GM19467 (cell line): ENCODE measurements at regions not wholly inside any gene's neighbourhood (a gene's known extent, or its start where the extent isn't known, plus 50 kb on each side); places are given as distances from the start of the nearest gene placed in this dataset.

Source experiments
- ATAC-seq: cut with Tn5 transposase; IDR thresholded peaks from one replicate; pipeline ENCODE4 v1.9.1; 2021; ENCODE audit warnings: mild to moderate bottlenecking, moderate library complexity; ENCODE audit not compliant: unreplicated experiment

DNA sequence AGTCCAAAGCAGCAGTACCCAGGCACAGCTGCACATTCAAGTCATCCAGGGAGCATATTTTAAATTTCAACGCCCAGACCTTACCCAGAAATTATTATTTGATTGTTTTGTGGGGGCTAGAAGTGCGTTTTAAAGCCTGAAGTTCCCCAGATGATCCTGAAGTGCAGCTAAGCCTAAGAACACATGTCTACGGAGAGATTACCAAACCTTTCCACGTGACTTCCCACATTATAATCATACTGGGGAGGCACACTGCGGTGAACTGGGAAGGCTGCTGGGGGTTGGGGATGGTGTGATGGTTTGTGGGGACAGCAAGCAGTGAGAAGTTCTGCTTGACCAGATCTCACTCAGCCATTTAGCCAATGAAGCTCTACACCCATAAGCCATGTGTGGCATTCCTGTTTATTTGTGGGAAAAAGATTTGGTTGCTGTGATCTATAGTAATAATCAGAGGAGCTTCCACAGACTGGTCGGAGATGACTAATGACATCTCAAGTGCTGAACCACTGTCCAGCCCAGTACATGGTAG is 93.4 kb upstream of the CDH6 start:
- ATAC-seq, result no peak

DNA sequence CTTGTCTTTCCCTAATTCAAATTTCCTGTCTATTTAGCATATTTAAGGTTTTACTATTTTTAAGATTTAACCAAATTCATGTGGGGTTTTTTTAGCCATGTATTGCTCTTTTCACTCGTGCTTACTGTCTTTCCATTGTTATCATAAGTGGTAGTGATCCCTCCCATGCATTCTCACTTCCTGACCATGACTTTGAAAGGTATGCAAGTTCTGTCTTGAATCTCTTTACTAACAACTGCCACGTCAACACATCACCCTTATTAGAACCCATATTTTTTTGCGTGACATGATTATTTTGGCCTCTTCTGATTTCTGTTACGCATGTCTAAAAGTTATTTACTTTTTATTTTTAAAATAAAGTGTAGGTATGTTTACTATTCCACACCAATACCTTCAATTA is 94.7 kb upstream of the CDH6 start:
- no peak for ATAC-seq

DNA sequence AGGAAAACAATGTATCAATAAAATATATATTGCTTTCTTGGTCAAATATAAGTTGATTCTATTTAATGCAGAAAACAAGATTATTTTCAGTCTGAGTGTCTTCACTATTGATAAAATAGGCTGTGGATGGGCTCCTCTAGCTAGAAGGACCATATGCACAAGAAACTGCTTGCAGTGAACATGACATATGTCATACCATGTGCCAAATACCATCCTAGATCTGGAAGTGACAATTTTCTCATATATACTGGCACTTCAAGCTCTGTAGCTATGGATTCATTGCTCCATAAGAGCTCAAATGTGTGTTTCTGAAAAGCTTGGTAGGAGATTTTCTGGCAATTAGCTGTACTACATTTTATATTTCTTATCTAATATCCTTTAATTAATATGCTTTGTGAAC is 95.6 kb upstream of the CDH6 start:
- ATAC-seq, result no peak

DNA sequence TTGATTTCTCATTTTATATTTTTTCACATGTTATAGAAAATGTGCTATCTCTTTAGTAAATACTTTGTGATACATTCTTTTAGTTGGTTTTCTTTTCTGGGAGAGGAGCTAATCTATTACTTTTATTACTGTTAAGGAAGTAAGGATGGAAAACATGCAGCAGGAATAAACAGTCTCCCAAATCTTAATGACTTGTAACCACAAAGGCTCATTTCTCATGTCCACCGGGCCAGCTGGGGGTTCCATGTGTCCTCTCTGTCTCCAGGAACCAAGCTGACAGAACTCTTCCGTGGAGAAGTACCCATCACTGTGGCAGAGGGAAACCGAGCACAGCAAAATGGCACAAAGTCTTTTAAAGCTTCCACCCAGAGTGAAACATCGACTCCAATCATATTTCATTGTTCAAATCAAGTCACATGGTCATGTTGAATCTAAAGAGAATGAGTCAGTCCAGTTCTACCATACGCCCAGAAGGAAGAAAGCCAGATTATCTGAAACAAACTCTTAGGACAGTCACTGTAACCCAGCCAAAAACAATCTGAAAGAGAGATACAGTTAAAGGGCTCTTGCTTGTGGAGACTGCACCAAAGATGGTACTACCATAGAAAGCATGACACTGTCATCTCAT is 97.1 kb upstream of the CDH6 start:
- ATAC-seq, result no peak

DNA sequence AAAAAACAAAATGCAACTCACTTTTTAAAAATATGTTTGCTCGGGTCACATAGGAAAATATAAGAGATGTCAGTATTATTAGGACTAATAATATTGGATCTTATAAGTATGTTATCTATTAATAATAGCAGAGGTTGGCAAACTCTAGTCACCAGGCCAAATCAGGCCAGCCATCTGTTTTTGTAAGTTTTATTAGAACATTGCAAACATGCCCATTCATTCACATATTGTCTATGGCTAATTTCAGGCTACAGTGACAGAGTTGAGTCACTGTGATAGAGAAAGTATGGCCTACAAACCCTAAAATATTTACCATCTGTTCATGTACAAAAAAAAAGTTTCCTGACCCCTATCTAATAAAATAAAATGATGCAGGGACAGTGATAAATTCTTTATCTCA is 97.7 kb upstream of the CDH6 start:
- ATAC-seq, result no peak

DNA sequence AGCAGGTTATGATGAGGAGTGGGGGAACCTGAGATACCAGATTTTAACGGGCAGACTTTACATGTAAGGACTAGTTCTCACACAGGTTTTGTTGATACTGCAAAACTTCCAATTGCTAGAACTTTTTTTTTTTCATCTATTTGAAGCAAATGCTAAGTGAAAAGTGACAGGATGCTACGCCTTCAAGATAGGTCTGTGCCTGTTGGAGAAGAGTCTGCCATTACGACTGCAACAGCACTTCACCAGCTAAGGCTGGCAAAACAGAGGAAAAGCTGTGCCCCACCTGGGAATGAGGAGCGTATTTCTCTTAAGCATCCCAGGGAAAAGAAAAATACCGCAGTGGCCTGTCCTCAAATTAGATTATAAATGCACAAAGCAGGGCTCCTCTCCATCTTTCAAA is 102.0 kb upstream of the CDH6 start:
- no peak for ATAC-seq

DNA sequence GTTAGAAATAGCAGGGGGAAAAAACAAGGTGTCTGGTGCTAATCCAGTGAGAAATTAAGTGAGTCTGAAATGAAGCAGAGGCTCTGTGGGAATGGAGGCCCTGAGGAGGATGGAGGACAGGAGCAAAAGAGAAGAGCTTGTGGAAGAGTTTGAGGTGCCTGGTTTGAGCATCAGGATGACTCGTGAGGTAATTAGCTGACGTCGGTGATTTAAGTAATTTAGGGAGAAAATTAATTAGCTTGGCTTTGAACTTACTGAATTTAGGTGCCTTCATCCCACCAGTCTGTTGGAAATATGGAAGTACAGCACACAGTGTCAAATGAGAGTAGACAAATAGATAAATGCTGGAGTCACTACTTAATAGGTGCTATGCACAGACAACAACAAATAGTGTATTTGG is 103.0 kb upstream of the CDH6 start:
- no peak for ATAC-seq

DNA sequence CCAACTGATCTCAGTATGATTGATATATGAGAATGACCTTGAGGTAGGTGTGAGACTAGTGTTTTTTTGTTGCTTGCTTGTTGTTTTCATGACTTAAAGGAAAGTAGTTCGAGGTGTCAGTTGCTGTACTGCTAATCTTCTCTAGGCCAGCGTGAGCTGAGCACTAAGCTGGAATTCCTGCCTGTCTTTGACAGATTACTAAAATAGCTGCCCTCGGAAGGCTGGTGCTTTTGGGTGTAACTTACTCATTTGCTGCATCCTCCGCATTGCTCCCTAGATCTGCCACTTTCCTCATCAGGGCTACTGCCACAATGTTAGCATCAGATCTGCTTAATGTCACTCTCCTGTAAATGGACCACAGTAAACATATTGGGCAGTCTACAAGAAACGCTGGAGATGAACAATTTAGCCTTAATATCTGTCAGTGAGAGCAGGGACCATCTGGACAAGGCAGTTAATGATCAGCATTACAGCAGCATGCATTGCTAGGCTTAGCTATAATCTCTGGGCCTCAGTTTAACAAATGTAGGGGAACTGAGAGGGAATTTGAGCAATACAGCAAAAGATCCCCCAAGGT is 106.6 kb upstream of the CDH6 start:
- ATAC-seq, result no peak

DNA sequence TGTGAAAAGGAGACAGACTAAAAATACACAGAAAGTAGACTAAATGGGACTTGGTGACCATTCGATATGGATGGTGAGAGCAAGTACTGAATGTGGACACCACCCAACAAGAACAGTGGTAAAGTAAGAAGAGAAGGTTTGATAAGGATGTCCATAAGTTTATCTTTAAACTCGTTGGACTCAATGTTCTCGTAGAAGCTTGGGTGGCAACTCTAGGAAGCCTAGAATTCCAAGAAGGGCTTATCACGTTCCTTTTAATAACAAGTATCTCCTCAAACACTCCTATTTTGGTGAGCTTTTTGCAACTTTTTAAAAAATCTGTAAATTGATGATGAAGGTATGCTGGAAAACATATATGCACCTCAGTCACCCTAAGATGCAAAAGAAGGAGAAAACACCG is 108.6 kb upstream of the CDH6 start:
- no peak for ATAC-seq

DNA sequence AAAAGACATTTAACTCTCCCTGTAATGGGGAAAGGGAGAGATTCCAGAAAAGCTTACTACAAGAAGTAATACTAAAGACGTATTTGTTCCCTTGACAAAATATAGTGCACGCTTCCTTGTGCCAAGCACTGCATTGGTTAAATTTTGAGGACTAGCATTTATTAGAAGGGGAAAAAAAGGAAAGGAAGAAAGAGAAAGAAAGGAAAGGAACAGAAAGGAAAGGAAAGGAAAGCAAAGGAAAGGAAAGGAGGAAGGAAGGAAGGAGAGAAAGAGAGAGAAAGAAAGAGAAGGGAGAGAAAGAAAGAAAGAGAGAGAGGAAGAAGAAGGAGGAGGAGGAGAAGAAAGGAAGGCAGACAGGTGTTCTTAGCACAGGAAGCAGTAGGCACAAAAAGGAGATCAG is 110.1 kb upstream of the CDH6 start:
- ATAC-seq, result no peak

DNA sequence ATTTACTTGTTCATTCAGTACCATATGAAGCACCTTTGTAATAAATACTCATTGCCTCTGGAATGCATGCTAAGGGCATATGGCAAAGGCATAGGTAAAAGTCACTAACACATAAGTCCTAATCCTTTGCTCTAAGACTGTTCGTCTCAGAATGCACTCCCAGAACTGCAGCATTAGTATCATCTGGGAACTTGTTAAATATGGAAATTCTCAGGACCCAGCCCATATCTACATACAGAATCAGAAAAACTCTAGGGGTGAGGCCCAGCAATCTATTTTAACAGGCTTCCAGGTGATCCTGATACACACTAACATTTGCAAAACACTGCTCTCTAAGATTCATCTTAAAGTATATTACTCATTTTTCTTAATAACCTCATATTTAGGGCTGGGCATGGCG is 113.8 kb upstream of the CDH6 start:
- ATAC-seq, result no peak

DNA sequence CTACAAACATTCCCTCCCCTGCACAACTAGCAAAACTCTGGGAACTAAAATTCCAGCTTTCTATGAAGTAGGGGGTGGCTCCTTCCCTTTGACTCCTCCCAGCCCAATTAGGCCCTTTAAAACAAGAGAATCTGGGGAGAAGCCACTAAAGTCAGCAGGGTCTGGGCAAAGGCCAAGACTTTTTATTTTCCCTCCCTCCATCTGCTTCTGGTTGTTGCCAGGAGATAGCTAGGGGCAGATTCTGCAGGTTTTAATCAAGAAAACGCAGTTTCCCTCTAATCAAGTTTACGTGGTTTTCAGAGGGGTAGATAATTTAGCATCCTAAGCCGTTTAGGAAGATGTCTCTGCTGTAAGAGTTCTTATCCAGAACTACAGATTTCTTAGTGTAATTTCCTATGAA is 114.5 kb upstream of the CDH6 start:
- ATAC-seq, result no peak

DNA sequence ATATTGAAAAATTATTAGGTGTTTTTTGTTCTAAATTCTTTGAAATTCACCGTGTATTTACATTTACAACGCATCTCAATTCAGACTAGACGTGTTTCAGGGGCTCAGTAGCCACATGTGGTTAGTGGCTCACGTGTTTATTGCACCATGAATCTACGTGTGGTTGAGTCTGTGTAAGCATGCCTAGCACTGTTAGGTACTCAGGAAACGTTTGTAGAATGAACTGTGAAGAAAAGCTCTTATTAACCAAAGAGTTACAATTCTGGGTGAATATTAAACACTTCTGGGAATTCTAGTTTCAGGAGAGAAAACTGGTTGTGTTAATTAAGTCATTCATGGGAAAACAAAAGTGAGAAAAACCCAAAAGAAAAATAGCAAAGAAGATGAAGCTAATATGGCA is 117.5 kb upstream of the CDH6 start:
- ATAC-seq, result no peak

DNA sequence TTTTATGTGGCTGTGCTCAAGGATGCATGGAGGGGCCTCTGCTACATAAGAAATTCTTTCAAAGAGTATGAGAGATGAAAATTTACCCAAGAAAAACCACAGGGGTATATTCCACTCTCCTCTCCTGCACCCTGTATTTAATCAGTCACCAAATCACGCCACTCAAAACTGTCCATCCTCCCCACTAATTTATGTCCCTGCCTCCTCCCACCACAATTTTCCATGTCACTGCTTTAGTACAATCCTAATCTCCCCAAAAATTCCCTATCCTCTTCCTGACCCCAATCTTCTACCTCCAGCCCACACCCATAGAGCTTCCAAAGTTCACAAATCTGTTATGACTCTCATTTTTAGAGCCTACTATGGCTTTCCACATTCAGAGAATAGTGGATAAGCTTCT is 125.2 kb upstream of the CDH6 start:
- no peak for ATAC-seq

DNA sequence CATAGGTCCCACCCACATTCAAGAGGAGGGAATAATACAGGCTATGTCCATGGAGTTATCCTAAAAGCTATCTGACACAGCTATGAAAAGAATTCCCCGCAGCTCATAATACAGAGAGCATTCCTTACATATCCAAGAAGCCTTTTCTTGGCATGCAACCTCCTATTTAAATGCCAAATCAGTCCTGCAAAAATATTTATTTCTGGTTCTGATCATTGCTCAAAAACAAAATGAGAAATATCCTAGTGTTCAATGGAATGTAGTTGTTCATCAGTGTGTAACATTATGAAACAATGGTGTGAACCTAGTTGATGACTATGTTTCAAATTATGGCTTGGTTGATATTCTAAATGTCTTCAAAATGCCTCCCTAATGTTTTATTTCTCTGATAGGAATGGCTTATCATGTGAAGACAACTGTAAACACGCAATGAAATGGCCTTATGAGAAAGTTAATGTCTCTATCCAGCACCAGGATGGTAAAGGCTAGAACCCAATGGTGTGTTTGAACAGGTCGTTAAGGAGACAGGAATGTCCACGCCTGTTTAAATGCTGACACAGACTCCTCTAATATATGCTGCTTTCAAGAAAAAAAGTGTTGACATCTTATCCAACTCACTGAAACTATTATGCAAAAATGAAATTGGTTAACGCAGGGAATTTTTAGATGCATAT is 126.7 kb upstream of the CDH6 start:
- ATAC-seq, result no peak

DNA sequence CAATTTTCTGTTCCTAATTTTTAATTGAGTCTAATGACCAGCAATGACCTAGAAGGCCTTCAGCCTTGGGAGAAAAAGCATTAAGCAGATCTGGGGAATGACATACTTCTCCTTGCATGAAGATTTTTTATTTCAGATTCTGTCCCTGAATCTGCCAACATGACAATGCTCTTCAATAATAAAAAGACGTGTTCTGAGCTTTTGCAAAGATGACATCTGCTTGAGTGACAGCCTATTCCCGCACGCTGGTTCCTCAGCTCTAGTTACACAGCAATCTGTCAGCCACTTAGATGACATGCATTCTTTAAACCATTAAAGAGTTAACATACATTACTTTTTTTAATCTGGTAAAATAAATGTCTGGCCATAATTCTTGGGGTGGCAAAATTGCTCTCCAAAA is 129.3 kb upstream of the CDH6 start:
- ATAC-seq, result no peak

DNA sequence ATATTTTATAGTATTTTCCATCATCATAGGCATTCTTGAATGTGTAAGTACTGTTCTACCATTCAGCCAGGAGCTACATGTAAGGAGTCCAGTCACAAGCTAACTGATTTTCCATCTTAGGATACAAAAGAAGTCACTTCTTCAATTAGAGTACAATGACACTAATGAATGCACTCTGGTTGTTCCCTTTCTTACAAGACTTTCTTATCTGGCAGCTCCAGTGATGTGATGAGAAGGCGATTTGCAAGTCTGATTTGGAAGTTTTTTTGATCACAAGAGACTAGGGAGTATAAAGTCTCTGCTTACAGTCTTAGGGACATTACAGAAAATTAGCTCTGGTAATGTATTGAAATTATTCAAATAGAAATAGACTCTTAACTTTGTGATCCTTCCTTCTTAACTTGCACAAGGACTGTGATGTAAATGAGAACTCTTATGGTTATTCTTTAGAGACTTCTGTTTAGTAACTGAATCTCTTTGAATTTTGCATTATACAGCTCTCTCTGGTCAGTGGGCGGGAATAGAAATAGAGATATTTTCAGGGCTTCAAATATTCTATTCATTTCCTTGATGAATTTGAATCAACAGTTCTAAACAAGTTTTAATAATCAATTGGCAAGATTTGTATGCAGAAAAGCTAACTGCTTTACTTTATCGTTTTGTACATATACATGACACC is 130.4 kb upstream of the CDH6 start:
- no peak for ATAC-seq

DNA sequence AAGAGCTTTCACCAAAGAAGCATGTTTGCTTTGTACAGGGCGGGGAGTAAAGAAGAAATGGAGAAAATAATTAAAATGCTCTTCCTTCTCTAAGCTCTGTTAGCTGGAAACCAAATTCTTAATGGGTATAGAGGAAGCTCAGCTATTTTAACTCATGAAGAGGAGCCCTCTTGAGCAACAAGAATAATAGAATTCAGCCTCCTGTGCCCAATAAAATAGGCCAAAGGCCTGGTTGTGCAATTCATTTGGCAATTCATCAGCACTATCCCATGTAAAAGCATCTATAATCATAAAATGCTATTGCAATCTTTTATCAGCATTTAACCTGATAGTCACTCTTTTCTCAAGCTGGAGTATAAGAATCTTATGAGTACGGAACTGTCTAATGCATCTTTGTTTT is 133.6 kb upstream of the CDH6 start:
- no peak for ATAC-seq

DNA sequence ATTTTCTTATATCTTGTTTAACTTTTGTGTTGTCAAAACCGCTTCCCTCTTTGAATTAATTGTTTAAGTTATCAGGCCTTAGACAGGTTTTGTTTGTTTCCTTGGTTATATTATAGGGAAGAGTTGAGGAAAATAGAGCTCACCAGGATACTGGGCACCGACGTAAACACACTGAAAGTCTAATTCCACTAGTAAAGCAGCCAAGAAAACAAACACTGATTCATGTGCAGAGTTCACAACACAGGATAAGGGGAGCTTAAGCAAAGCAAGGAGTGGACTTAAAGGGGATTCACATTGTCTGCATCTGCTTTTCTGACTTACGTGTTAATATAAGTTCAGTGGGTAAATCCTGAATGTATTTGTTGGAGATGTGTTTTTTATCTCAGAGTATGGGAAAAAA is 139.0 kb upstream of the CDH6 start:
- no peak for ATAC-seq

DNA sequence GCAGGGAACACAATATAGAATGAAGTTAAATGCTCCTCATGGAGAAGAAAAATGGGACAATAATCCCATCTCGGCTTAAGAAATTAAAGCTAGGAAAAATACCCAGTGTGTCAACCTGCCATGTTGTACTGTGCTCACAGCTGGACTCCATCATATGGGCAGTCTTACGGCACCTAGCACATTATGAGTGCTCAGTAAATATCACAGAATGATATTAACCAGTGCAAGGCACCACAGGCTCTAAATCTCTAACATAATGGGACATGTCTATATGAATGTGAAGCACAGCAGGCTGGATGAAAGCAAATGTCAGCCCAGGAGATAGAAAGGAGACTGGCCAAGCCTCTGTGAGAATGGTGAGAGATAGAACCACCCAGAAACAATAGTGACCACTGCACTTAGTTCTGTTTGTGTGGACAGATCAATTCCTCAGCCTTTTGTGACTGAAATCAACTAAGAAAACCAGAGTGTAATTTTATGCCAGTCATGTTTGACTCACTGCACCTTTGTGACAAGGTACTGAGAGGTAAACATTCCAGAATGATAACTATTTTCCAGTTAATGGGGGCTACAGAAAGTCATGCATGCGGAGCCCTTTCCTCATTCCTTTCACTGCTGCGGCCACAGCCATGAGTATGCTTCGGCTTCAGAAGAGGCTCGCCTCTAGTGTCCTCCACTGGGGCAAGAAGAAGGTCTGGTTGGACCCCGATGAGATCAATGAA is 140.4 kb upstream of the CDH6 start:
- no peak for ATAC-seq

DNA sequence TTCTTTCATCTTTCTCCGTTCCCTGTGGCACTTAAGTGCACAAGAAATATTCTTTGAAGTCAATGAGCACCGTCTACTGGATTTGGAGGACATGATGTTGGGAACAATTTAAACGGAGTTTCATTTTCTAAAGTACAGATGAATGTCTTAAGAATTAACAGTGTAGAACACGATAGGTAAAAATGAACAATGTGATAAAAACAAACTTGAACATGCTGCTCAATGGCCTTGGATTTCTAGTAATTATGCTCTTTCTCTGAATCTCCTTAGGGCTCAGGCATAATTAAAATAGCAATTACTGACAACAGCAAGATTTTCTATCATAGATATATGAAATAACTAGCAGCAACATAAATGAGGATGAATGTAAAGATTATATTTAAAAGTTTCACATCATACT is 142.2 kb upstream of the CDH6 start:
- ATAC-seq, result no peak
